Loucy (cell line): ENCODE measurements at regions not wholly inside any gene's neighbourhood (a gene's known extent, or its start where the extent isn't known, plus 50 kb on each side); places are given as distances from the start of the nearest gene placed in this dataset.

Experiments used
- H2AFZ ChIP-seq: fragments of 200-600 bp; sonication (generic); 2 replicates; pipeline ENCODE4 v1.6.0; 2016; ENCODE audit warnings: antibody characterized with exemption, mild to moderate bottlenecking, low read length, moderate library complexity
- H3F3A ChIP-seq: fragments of 200-600 bp; 2 replicates; pipeline ENCODE4 v1.6.0; 2016; ENCODE audit warnings: antibody characterized with exemption, low read depth, mild to moderate bottlenecking
- H3K27me3 ChIP-seq: fragments of 200-600 bp; sonication (generic); 2 replicates; pipeline ENCODE4 v1.6.1; 2014; ENCODE audit warnings: low read length, mild to moderate bottlenecking; ENCODE audit not compliant: insufficient read depth, poor library complexity, severe bottlenecking
- H3K36me3 ChIP-seq: fragments of 200-600 bp; sonication (generic); 2 replicates; pipeline ENCODE4 v1.6.1; 2016; ENCODE audit warnings: low read length; ENCODE audit not compliant: insufficient read depth
- H3K4me1 ChIP-seq: fragments of 200-600 bp; sonication (generic); 2 replicates; pipeline ENCODE4 v1.5.1; 2014; ENCODE audit warnings: low read length, mild to moderate bottlenecking; ENCODE audit not compliant: insufficient read depth, poor library complexity, severe bottlenecking
- H3K4me2 ChIP-seq: fragments of 200-600 bp; sonication (generic); 2 replicates; pipeline ENCODE4 v1.6.0; 2014; ENCODE audit warnings: antibody characterized with exemption, low read length, low read depth, mild to moderate bottlenecking; ENCODE audit not compliant: poor library complexity, severe bottlenecking
- H3K4me3 ChIP-seq: fragments of 200-600 bp; sonication (generic); 2 replicates; pipeline ENCODE4 v1.5.1; 2014; ENCODE audit warnings: low read length, mild to moderate bottlenecking, mixed read lengths; ENCODE audit not compliant: poor library complexity, severe bottlenecking
- H3K79me2 ChIP-seq: fragments of 200-600 bp; sonication (generic); 2 replicates; pipeline ENCODE4 v1.6.1; 2014; ENCODE audit warnings: low read length; ENCODE audit not compliant: insufficient read depth
- H3K9ac ChIP-seq: fragments of 200-600 bp; sonication (generic); 2 replicates; pipeline ENCODE4 v1.6.0; 2014; ENCODE audit warnings: mild to moderate bottlenecking, low read depth, low read length, moderate library complexity; ENCODE audit not compliant: poor library complexity, severe bottlenecking
- H3K9me2 ChIP-seq: fragments of 200-600 bp; sonication (generic); replicated peaks from 2 replicates; pipeline ENCODE4 v1.6.1; 2016; ENCODE audit warnings: low read depth, low read length, mixed read lengths
- H3K9me3 ChIP-seq: fragments of 200-600 bp; sonication (generic); 2 replicates; pipeline ENCODE4 v1.6.1; 2014; ENCODE audit warnings: mild to moderate bottlenecking, antibody characterized with exemption, low read length, low read depth; ENCODE audit not compliant: insufficient read depth
- H4K20me1 ChIP-seq: fragments of 200-600 bp; sonication (generic); 2 replicates; pipeline ENCODE4 v1.6.0; 2014; ENCODE audit warnings: antibody characterized with exemption, low read length, mild to moderate bottlenecking; ENCODE audit not compliant: insufficient read depth, poor library complexity, severe bottlenecking
- EZH2phosphoT487 ChIP-seq: fragments of 200-600 bp; IDR thresholded peaks from 2 replicates; pipeline ENCODE4 v1.6.1; 2018; ENCODE audit warnings: antibody characterized with exemption, mild to moderate bottlenecking, moderate library complexity, borderline replicate concordance
- TF ChIP-seq, protein P1 (sequence below): fragments of 200-600 bp; sonication (generic); conservative IDR thresholded peaks from 2 replicates; pipeline ENCODE4 v1.5.1; 2014; ENCODE audit warnings: mild to moderate bottlenecking, antibody characterized with exemption, low read length

DNA sequence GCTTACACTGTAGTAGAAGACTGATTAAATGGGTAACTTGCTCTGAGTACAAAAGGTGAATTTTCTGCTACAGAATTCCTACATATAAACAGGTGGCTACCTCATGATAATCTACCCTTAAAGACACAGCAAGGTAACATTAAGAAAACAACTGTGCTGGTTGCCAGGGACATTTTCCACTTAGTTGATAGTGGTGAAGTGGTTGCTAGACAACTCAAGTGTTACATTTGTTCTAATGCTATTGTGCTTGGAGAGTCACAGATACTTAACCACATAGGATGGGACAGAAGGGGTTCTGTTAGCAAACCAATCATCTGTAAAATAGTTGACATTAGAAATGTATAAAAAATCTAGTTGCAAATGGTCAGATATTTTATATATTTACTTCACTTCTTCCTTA, 870.3 kb upstream of the SEL1L start:
- Histone ChIP-seq H2AFZ (no peak overlapping the region), H4K20me1 (no peaks in the 10 kb centered on the region), H3K9me3 (no peaks in the 10 kb centered on the region), H3K9ac (no peak overlapping the region), H3K4me2 (no peak overlapping the region), H3K4me3 (no peak overlapping the region), H3K4me1 (no peaks in the 10 kb centered on the region), H3K27me3 (no peaks in the 10 kb centered on the region), H3K36me3 (no peaks in the 10 kb centered on the region), H3F3A (no peaks in the 10 kb centered on the region), H3K9me2 (no peaks in the 10 kb centered on the region), H3K79me2 (no peaks in the 10 kb centered on the region)
- no peak for TF ChIP-seq EZH2phosphoT487

DNA sequence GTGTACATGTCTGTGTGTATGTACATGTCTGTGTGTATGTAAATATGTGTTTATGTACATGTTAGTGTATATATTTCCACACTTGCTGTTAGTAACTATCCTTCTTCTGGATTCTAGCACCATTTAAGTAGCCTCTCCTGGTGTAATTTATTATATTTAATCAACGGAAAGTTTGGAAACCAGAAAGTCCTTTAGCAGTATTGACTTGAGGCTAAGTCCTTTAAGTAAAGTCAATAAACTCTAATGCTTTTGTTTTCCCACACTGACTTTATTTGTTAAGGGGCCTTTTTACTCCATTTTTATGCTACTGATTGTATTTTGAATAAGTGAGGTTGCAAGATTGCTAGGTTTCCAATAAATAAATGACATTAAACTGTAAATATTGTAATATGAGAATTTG, 876.4 kb upstream of the SEL1L start:
- Histone ChIP-seq H3K36me3 (no peaks in the 10 kb centered on the region), H3K4me2 (no peak overlapping the region), H3F3A (no peaks in the 10 kb centered on the region), H3K9me3 (no peaks in the 10 kb centered on the region), H4K20me1 (no peaks in the 10 kb centered on the region), H3K27me3 (no peaks in the 10 kb centered on the region), H3K79me2 (no peaks in the 10 kb centered on the region), H3K4me1 (no peaks in the 10 kb centered on the region), H3K9ac (no peak overlapping the region), H3K4me3 (no peak overlapping the region), H3K9me2 (no peaks in the 10 kb centered on the region), H2AFZ (no peak overlapping the region)
- no peak for TF ChIP-seq EZH2phosphoT487
- TF ChIP-seq, protein P1, sequence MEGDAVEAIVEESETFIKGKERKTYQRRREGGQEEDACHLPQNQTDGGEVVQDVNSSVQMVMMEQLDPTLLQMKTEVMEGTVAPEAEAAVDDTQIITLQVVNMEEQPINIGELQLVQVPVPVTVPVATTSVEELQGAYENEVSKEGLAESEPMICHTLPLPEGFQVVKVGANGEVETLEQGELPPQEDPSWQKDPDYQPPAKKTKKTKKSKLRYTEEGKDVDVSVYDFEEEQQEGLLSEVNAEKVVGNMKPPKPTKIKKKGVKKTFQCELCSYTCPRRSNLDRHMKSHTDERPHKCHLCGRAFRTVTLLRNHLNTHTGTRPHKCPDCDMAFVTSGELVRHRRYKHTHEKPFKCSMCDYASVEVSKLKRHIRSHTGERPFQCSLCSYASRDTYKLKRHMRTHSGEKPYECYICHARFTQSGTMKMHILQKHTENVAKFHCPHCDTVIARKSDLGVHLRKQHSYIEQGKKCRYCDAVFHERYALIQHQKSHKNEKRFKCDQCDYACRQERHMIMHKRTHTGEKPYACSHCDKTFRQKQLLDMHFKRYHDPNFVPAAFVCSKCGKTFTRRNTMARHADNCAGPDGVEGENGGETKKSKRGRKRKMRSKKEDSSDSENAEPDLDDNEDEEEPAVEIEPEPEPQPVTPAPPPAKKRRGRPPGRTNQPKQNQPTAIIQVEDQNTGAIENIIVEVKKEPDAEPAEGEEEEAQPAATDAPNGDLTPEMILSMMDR, result no peak

DNA sequence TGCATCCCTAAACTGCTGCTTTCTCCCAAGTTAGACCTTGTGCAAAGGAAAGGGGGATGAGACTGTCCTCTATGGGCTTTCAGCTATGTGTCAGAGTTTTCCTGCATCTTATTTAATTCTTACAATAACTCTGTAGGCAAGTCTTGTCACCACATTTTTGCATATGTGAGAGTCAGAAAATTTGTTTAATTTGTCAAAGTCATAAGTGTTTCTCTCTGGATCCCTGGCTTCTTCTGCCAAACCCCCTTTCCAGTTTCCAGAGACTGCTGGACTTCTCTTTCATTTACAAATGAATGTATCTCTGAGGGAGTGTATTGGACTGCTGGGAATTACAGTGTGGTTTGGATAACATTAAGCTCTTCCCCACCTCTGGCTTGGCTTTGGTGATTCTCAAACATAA, 877.6 kb upstream of the SEL1L start:
- no peak overlapping the region for H2AFZ ChIP-seq
- H3K9me2 ChIP-seq, result no peaks in the 10 kb centered on the region
- H3K4me2 ChIP-seq, result no peak overlapping the region
- no peaks in the 10 kb centered on the region for H3K79me2 ChIP-seq
- no peaks in the 10 kb centered on the region for H4K20me1 ChIP-seq
- H3K4me1 ChIP-seq, result no peaks in the 10 kb centered on the region
- no peaks in the 10 kb centered on the region for H3F3A ChIP-seq
- no peak overlapping the region for H3K9ac ChIP-seq
- TF ChIP-seq EZH2phosphoT487, result no peak
- TF ChIP-seq, protein P1, result no peak
- H3K36me3 ChIP-seq, result no peaks in the 10 kb centered on the region
- no peak overlapping the region for H3K4me3 ChIP-seq
- no peaks in the 10 kb centered on the region for H3K27me3 ChIP-seq
- H3K9me3 ChIP-seq, result no peaks in the 10 kb centered on the region

DNA sequence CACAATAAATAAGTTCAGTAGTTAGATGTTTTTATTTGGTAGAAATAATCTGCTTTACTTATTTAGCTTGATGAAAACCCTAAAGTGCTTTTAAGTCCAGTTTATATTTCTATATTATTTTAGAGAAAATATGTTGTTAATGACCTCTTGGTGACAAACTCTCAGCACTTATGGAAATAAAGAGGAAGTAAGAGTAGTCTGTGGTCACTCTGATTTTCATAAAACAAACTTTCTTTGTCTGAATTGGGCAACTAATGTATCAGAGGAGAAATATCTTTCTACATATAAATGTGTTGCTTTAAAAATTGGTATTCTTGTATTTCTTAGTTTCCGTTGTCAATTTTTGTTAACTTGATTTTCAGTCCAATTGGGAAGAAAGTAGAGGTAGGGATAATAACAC, 878.9 kb upstream of the SEL1L start:
- Histone ChIP-seq H2AFZ (no peak overlapping the region), H3K79me2 (no peaks in the 10 kb centered on the region), H3K4me1 (no peaks in the 10 kb centered on the region), H3K9me3 (no peaks in the 10 kb centered on the region), H3K9ac (no peak overlapping the region), H3K4me2 (no peak overlapping the region), H4K20me1 (no peaks in the 10 kb centered on the region), H3K27me3 (no peaks in the 10 kb centered on the region), H3K4me3 (no peak overlapping the region), H3K36me3 (no peaks in the 10 kb centered on the region), H3F3A (no peaks in the 10 kb centered on the region), H3K9me2 (no peaks in the 10 kb centered on the region)
- TF ChIP-seq EZH2phosphoT487, result no peak
- TF ChIP-seq, protein P1, result no peak
